Progenitor cell of endocrine pancreas (in vitro differentiated cells): ENCODE measurements at regions not wholly inside any gene's neighbourhood (a gene's known extent, or its start where the extent isn't known, plus 50 kb on each side); places are given as distances from the start of the nearest gene placed in this dataset.

Source experiments
- DNase-seq: peaks from one replicate; pipeline ENCODE4 v3.0.0; 2021; ENCODE audit warnings: low spot score; ENCODE audit not compliant: unreplicated experiment
- H3K27ac Mint-ChIP-seq: 2 replicates; pipeline ENCODE4 v1.8.0; 2021; ENCODE audit warnings: mild to moderate bottlenecking, moderate library complexity, mixed read lengths
- H3K27me3 Mint-ChIP-seq: 2 replicates; pipeline ENCODE4 v1.8.0; 2021; ENCODE audit warnings: mixed read lengths
- H3K36me3 Mint-ChIP-seq: 2 replicates; pipeline ENCODE4 v1.8.0; 2022; ENCODE audit warnings: mixed read lengths; ENCODE audit not compliant: insufficient read depth
- H3K4me1 Mint-ChIP-seq: 2 replicates; pipeline ENCODE4 v1.8.0; 2021; ENCODE audit warnings: low read depth, mixed read lengths
- H3K4me3 Mint-ChIP-seq: 2 replicates; pipeline ENCODE4 v1.8.0; 2021; ENCODE audit warnings: low read depth, mild to moderate bottlenecking, moderate library complexity, mixed read lengths
- H3K9me3 Mint-ChIP-seq: 2 replicates; pipeline ENCODE4 v1.8.0; 2021; ENCODE audit warnings: low read depth, mixed read lengths
- CTCF ChIP-seq: fragments of 200-600 bp; sonication (generic); IDR thresholded peaks from one replicate; pipeline ENCODE4 v1.5.0; 2021; ENCODE audit warnings: antibody characterized with exemption, mild to moderate bottlenecking; ENCODE audit not compliant: unreplicated experiment

GRCh38 chr2:222000326-222000725 lies 298.5 kb downstream of the PAX3 start:
- Mint-ChIP-seq H3K4me3 (no peak overlapping the region), H3K27ac (no peak overlapping the region), H3K27me3 (no peaks in the 10 kb centered on the region), H3K9me3 (peaks cover 4% of the 10 kb centered on the region), H3K4me1 (no peaks in the 10 kb centered on the region), H3K36me3 (no peaks in the 10 kb centered on the region)
- no peak for TF ChIP-seq CTCF
- no peak for DNase-seq

GRCh38 chr2:221999717-222000116 lies 299.1 kb downstream of the PAX3 start:
- no peaks in the 10 kb centered on the region for H3K36me3 Mint-ChIP-seq
- no peak overlapping the region for H3K4me3 Mint-ChIP-seq
- peaks cover 7% of the 10 kb centered on the region for H3K9me3 Mint-ChIP-seq
- H3K4me1 Mint-ChIP-seq, result no peaks in the 10 kb centered on the region
- DNase-seq, result no peak
- TF ChIP-seq CTCF, result no peak
- H3K27me3 Mint-ChIP-seq, result no peaks in the 10 kb centered on the region
- H3K27ac Mint-ChIP-seq, result no peak overlapping the region

- no peak for TF ChIP-seq CTCF
- DNase-seq, result no peak
- no peaks in the 10 kb centered on the region for H3K4me1 Mint-ChIP-seq
- peaks cover 7% of the 10 kb centered on the region for H3K9me3 Mint-ChIP-seq
- H3K4me3 Mint-ChIP-seq, result no peak overlapping the region
- H3K36me3 Mint-ChIP-seq, result no peaks in the 10 kb centered on the region
- H3K27me3 Mint-ChIP-seq, result no peaks in the 10 kb centered on the region
- H3K27ac Mint-ChIP-seq, result no peak overlapping the region
These were observed 299.6 kb downstream of the PAX3 start for GRCh38 chr2:221999166-221999565.

GRCh38 chr2:221997683-221998082 lies 301.1 kb downstream of the PAX3 start:
- H3K9me3 Mint-ChIP-seq, result peaks cover 7% of the 10 kb centered on the region
- H3K27ac Mint-ChIP-seq, result no peak overlapping the region
- no peaks in the 10 kb centered on the region for H3K27me3 Mint-ChIP-seq
- DNase-seq, result no peak
- no peak for TF ChIP-seq CTCF
- no peaks in the 10 kb centered on the region for H3K36me3 Mint-ChIP-seq
- no peaks in the 10 kb centered on the region for H3K4me1 Mint-ChIP-seq
- H3K4me3 Mint-ChIP-seq, result no peak overlapping the region

GRCh38 chr2:221997100-221997499 lies 301.7 kb downstream of the PAX3 start:
- no peaks in the 10 kb centered on the region for H3K36me3 Mint-ChIP-seq

More at GRCh38 chr2:221997100-221997499, 301.7 kb downstream of the PAX3 start:
- no peak overlapping the region for H3K27ac Mint-ChIP-seq
- no peak overlapping the region for H3K4me3 Mint-ChIP-seq
- no peak for TF ChIP-seq CTCF
- peaks cover 4% of the 10 kb centered on the region for H3K9me3 Mint-ChIP-seq
- no peaks in the 10 kb centered on the region for H3K27me3 Mint-ChIP-seq
- DNase-seq, result no peak
- no peaks in the 10 kb centered on the region for H3K4me1 Mint-ChIP-seq
